ENCODE measurements at regions not wholly inside any gene's neighbourhood (a gene's known extent, or its start where the extent isn't known, plus 50 kb on each side); places are given as distances from the start of the nearest gene placed in this dataset.

- H3K27ac ChIP-seq, result no peak overlapping the region
Measured at GRCh38 chr2:62287899-62288880, 92.3 kb downstream of the B3GNT2 start.

GRCh38 chr2:62287282-62287681, 91.4 kb downstream of the B3GNT2 start:
- no peak for TF ChIP-seq CTCF (conservative IDR thresholded peaks at IDR 0.05)
- no peak overlapping the region for H3K27ac ChIP-seq

More at GRCh38 chr2:62287899-62288880, 92.3 kb downstream of the B3GNT2 start:
- no peak for TF ChIP-seq CTCF (conservative IDR thresholded peaks at IDR 0.05)

- no peak overlapping the region for H3K27ac ChIP-seq
- no peak for TF ChIP-seq CTCF (conservative IDR thresholded peaks at IDR 0.05)
Measured at GRCh38 chr2:62286089-62286785, 90.3 kb downstream of the B3GNT2 start.

GRCh38 chr2:62284980-62285379, 89.1 kb downstream of the B3GNT2 start:
- no peak overlapping the region for H3K27ac ChIP-seq
- TF ChIP-seq CTCF (conservative IDR thresholded peaks at IDR 0.05), result no peak

- TF ChIP-seq CTCF (conservative IDR thresholded peaks at IDR 0.05), result no peak
- H3K27ac ChIP-seq, result no peak overlapping the region
Measured at GRCh38 chr2:62284471-62284870, 88.6 kb downstream of the B3GNT2 start.

- TF ChIP-seq CTCF (conservative IDR thresholded peaks at IDR 0.05), result no peak
- H3K27ac ChIP-seq, result no peak overlapping the region
Measured at GRCh38 chr2:62283147-62283546, 87.2 kb downstream of the B3GNT2 start.

GRCh38 chr2:62281663-62282062, 85.7 kb downstream of the B3GNT2 start:
- no peak for TF ChIP-seq CTCF (conservative IDR thresholded peaks at IDR 0.05)

More at GRCh38 chr2:62281663-62282062, 85.7 kb downstream of the B3GNT2 start:
- no peak overlapping the region for H3K27ac ChIP-seq
